ENCODE measurements at regions not wholly inside any gene's neighbourhood (a gene's known extent, or its start where the extent isn't known, plus 50 kb on each side); places are given as distances from the start of the nearest gene placed in this dataset.

GRCh38 chr2:62292190-62292589, 96.3 kb downstream of the B3GNT2 start:
- DNase-seq (ENCODE audit: low read depth): peak; percentile 64
- no peak for TF ChIP-seq CTCF (IDR thresholded peaks at IDR 0.05; ENCODE audit: insufficient read depth, low read length, poor library complexity, severe bottlenecking)
- H3K4me3 ChIP-seq (ENCODE audit: low read depth, low read length): no peak overlapping the region
- H3K36me3 ChIP-seq (ENCODE audit: control insufficient read depth, insufficient read depth, low read length): no peaks in the 10 kb centered on the region
- H3K27me3 ChIP-seq (ENCODE audit: control insufficient read depth, insufficient read depth, low read length): no peaks in the 10 kb centered on the region

- TF ChIP-seq CTCF (IDR thresholded peaks at IDR 0.05; ENCODE audit: insufficient read depth, low read length, poor library complexity, severe bottlenecking): no peak
- H3K27me3 ChIP-seq (ENCODE audit: control insufficient read depth, insufficient read depth, low read length): no peaks in the 10 kb centered on the region
- no peak overlapping the region for H3K4me3 ChIP-seq (ENCODE audit: low read depth, low read length)
- H3K36me3 ChIP-seq (ENCODE audit: control insufficient read depth, insufficient read depth, low read length): no peaks in the 10 kb centered on the region
- no peak for DNase-seq (ENCODE audit: low read depth)
These were observed 95.7 kb downstream of the B3GNT2 start for GRCh38 chr2:62291517-62292137.

DNA sequence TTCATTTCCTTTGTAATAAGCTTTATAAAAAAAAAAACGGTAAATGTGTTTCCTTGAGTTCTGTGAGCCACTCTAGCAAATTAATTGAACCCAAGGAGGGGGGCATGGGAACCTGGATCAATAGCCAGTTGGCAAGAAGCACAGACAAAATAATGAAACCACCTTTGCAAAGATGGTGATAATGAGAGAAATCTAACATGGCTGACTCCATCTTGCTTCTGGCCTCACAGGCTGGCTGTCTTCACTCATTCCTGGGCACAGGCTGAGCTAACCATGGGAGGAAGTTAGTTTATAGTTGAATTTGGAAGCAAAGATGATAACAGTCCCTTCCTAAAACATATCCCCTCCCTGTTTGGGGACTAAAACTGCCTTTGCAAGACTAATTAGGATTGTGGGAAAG, 95.1 kb downstream of the B3GNT2 start:
- TF ChIP-seq CTCF (IDR thresholded peaks at IDR 0.05; ENCODE audit: insufficient read depth, low read length, poor library complexity, severe bottlenecking): no peak
- Histone ChIP-seq H3K36me3 (ENCODE audit: control insufficient read depth, insufficient read depth, low read length) (no peaks in the 10 kb centered on the region), H3K4me3 (ENCODE audit: low read depth, low read length) (no peak overlapping the region), H3K27me3 (ENCODE audit: control insufficient read depth, insufficient read depth, low read length) (no peaks in the 10 kb centered on the region)
- DNase-seq (ENCODE audit: low read depth): no peak

DNA sequence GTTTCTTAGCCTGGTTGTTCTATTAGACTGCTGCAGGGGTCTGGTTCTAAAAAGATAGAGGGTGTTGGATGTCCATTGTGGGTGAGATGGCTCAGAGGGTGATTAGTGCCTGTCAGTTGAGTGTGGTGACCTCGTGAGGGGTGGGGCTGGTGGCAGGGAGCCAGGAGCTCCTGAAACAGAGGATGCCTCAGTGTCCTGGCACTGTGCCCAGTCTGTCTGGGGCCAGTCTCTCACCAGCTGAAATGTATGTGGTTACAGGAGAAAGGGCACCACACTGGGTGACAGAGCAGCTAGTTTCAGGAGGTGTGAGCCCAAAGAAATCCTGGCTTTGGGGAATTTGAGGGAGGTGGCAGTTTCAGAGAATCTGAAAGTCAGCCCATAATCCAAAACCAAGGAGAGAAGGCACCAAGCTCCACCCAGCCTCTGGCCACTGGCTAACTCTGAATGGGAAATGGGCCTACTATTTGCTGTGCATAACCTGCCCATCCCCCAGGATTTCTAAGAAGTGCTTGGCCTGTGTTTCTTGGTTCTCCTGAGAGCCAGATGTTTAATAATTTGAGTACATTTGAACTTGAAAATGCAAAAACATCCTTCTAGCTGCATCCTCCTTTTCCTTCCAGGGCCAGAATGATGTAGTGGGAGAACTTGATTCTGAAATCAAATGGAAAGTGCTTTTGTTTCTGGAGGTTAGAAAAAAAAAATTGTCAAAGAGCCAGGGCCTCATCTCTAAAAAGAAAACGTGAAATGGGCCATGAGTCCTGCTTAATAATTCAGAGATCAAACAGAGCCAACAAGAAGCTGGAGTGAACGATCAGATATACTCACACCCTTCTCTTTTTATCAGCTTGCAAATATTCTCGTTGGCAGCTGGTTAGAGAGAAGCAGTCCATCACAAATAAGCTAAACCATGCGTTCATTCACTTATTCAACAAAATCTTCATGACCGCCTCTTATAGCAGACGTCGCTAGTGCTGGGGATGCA, 92.3 kb downstream of the B3GNT2 start:
- H3K36me3 ChIP-seq (ENCODE audit: control insufficient read depth, insufficient read depth, low read length): no peaks in the 10 kb centered on the region
- no peaks in the 10 kb centered on the region for H3K27me3 ChIP-seq (ENCODE audit: control insufficient read depth, insufficient read depth, low read length)
- H3K4me3 ChIP-seq (ENCODE audit: low read depth, low read length): no peak overlapping the region
- no peak for TF ChIP-seq CTCF (IDR thresholded peaks at IDR 0.05; ENCODE audit: insufficient read depth, low read length, poor library complexity, severe bottlenecking)
- peak; percentile 71 for DNase-seq (ENCODE audit: low read depth)

- no peak overlapping the region for H3K4me3 ChIP-seq (ENCODE audit: low read depth, low read length)
- no peaks in the 10 kb centered on the region for H3K27me3 ChIP-seq (ENCODE audit: control insufficient read depth, insufficient read depth, low read length)
- no peaks in the 10 kb centered on the region for H3K36me3 ChIP-seq (ENCODE audit: control insufficient read depth, insufficient read depth, low read length)
- no peak for TF ChIP-seq CTCF (IDR thresholded peaks at IDR 0.05; ENCODE audit: insufficient read depth, low read length, poor library complexity, severe bottlenecking)
- no peak for DNase-seq (ENCODE audit: low read depth)
These were observed 91.4 kb downstream of the B3GNT2 start for GRCh38 chr2:62287282-62287681.

All from kidney epithelial cell (primary cell).